ENCODE measurements at regions not wholly inside any gene's neighbourhood (a gene's known extent, or its start where the extent isn't known, plus 50 kb on each side); places are given as distances from the start of the nearest gene placed in this dataset.

DNA sequence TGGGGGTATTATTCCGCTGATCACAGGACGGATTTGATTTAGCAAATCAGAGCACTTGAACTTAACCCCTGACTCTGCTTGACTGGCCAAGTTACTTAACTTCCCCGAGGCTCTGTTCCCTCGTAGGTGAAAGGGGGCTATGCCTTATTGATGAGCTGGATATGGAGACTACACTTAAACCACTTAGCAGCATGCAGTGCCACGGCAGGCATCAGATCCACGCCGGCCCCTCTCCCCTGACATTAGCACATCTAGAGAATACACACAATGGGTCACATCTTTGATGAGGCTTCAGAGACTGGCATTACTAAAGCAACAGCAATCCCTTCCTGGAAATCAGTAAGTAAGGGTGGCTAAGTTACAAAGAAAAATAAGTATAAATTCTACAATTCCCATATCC is 71.0 kb downstream of the ABCC12 start:
- no peaks in the 10 kb centered on the region for H4K20me1 ChIP-seq (ENCODE audit: insufficient read depth, low read length)
- no peak overlapping the region for H3K27ac ChIP-seq (ENCODE audit: low read depth, low read length, poor library complexity, severe bottlenecking)
- no peaks in the 10 kb centered on the region for H3K79me2 ChIP-seq (ENCODE audit: insufficient read depth, low read depth, low read length)
- no peaks in the 10 kb centered on the region for H3K9me3 ChIP-seq (ENCODE audit: low read length)
- no peak overlapping the region for H2AFZ ChIP-seq (ENCODE audit: low read length)
- CTCF ChIA-PET (ENCODE audit: unreplicated experiment): no interaction called here
- POLR2A ChIA-PET: no interaction called here
- TF ChIP-seq, protein P1, sequence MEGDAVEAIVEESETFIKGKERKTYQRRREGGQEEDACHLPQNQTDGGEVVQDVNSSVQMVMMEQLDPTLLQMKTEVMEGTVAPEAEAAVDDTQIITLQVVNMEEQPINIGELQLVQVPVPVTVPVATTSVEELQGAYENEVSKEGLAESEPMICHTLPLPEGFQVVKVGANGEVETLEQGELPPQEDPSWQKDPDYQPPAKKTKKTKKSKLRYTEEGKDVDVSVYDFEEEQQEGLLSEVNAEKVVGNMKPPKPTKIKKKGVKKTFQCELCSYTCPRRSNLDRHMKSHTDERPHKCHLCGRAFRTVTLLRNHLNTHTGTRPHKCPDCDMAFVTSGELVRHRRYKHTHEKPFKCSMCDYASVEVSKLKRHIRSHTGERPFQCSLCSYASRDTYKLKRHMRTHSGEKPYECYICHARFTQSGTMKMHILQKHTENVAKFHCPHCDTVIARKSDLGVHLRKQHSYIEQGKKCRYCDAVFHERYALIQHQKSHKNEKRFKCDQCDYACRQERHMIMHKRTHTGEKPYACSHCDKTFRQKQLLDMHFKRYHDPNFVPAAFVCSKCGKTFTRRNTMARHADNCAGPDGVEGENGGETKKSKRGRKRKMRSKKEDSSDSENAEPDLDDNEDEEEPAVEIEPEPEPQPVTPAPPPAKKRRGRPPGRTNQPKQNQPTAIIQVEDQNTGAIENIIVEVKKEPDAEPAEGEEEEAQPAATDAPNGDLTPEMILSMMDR (conservative IDR thresholded peaks at IDR 0.05; ENCODE audit: low read length): no peak
- TF ChIP-seq EZH2phosphoT487 (IDR thresholded peaks at IDR 0.05; ENCODE audit: borderline replicate concordance, low read depth, low read length): no peak
- H3K36me3 ChIP-seq (ENCODE audit: insufficient read depth, low read length): no peaks in the 10 kb centered on the region
- H3K4me1 ChIP-seq (ENCODE audit: insufficient read depth, low read length, poor library complexity, severe bottlenecking): no peaks in the 10 kb centered on the region
- H3K4me3 ChIP-seq (ENCODE audit: low read depth, low read length, poor library complexity, severe bottlenecking): no peak overlapping the region
- no peak overlapping the region for H3K4me2 ChIP-seq (ENCODE audit: low read length)
- intact Hi-C loops (cut with micrococcal nuclease; ENCODE audit: unreplicated experiment): no loop called here
- BruUV-seq (replicated peaks): no TSS peak
- no peak for DNase-seq (ENCODE audit: low spot score)
- H3K9me2 ChIP-seq (ENCODE audit: insufficient read depth, low read length): no peaks in the 10 kb centered on the region

- Histone ChIP-seq H3K4me1 (ENCODE audit: insufficient read depth, low read length, poor library complexity, severe bottlenecking) (no peaks in the 10 kb centered on the region), H4K20me1 (ENCODE audit: insufficient read depth, low read length) (no peaks in the 10 kb centered on the region), H3K9me3 (ENCODE audit: low read length) (no peaks in the 10 kb centered on the region), H3K27ac (ENCODE audit: low read depth, low read length, poor library complexity, severe bottlenecking) (no peak overlapping the region), H3K36me3 (ENCODE audit: insufficient read depth, low read length) (no peaks in the 10 kb centered on the region), H2AFZ (ENCODE audit: low read length) (no peak overlapping the region), H3K9me2 (ENCODE audit: insufficient read depth, low read length) (no peaks in the 10 kb centered on the region), H3K4me2 (ENCODE audit: low read length) (no peak overlapping the region), H3K79me2 (ENCODE audit: insufficient read depth, low read depth, low read length) (no peaks in the 10 kb centered on the region), H3K4me3 (ENCODE audit: low read depth, low read length, poor library complexity, severe bottlenecking) (no peak overlapping the region)
- TF ChIP-seq, protein P1 (conservative IDR thresholded peaks at IDR 0.05; ENCODE audit: low read length): no peak
- TF ChIP-seq EZH2phosphoT487 (IDR thresholded peaks at IDR 0.05; ENCODE audit: borderline replicate concordance, low read depth, low read length): no peak
- ChIA-PET POLR2A (no interaction called here), CTCF (ENCODE audit: unreplicated experiment) (no interaction called here)
- DNase-seq (ENCODE audit: low spot score): no peak
- intact Hi-C loops (cut with micrococcal nuclease; ENCODE audit: unreplicated experiment): no loop called here
- BruUV-seq (replicated peaks): no TSS peak
These were observed 73.3 kb downstream of the ABCC12 start for GRCh38 chr16:48082516-48082915.

GRCh38 chr16:48081656-48082055 is 74.1 kb downstream of the ABCC12 start:
- no peak for DNase-seq (ENCODE audit: low spot score)
- POLR2A ChIA-PET: no interaction called here
- no peak overlapping the region for H3K4me3 ChIP-seq (ENCODE audit: low read depth, low read length, poor library complexity, severe bottlenecking)
- no peaks in the 10 kb centered on the region for H4K20me1 ChIP-seq (ENCODE audit: insufficient read depth, low read length)
- TF ChIP-seq, protein P1 (conservative IDR thresholded peaks at IDR 0.05; ENCODE audit: low read length): no peak
- no peak for TF ChIP-seq EZH2phosphoT487 (IDR thresholded peaks at IDR 0.05; ENCODE audit: borderline replicate concordance, low read depth, low read length)
- CTCF ChIA-PET (ENCODE audit: unreplicated experiment): no interaction called here
- no peaks in the 10 kb centered on the region for H3K9me3 ChIP-seq (ENCODE audit: low read length)
- intact Hi-C loops (cut with micrococcal nuclease; ENCODE audit: unreplicated experiment): no loop called here
- H3K9me2 ChIP-seq (ENCODE audit: insufficient read depth, low read length): no peaks in the 10 kb centered on the region
- no peaks in the 10 kb centered on the region for H3K79me2 ChIP-seq (ENCODE audit: insufficient read depth, low read depth, low read length)
- no TSS peak for BruUV-seq (replicated peaks)
- no peaks in the 10 kb centered on the region for H3K36me3 ChIP-seq (ENCODE audit: insufficient read depth, low read length)
- no peak overlapping the region for H2AFZ ChIP-seq (ENCODE audit: low read length)
- H3K27ac ChIP-seq (ENCODE audit: low read depth, low read length, poor library complexity, severe bottlenecking): no peak overlapping the region
- H3K4me1 ChIP-seq (ENCODE audit: insufficient read depth, low read length, poor library complexity, severe bottlenecking): no peaks in the 10 kb centered on the region
- no peak overlapping the region for H3K4me2 ChIP-seq (ENCODE audit: low read length)

All from OCI-LY7 (cell line).